Cerebellar cortex (tissue), 1 donor: ENCODE measurements at regions not wholly inside any gene's neighbourhood (a gene's known extent, or its start where the extent isn't known, plus 50 kb on each side); places are given as distances from the start of the nearest gene placed in this dataset.

Experiments
- DNase-seq: peaks from one replicate; pipeline ENCODE4 v3.0.0-alpha.2; 2015; ENCODE audit warnings: low spot score

DNA sequence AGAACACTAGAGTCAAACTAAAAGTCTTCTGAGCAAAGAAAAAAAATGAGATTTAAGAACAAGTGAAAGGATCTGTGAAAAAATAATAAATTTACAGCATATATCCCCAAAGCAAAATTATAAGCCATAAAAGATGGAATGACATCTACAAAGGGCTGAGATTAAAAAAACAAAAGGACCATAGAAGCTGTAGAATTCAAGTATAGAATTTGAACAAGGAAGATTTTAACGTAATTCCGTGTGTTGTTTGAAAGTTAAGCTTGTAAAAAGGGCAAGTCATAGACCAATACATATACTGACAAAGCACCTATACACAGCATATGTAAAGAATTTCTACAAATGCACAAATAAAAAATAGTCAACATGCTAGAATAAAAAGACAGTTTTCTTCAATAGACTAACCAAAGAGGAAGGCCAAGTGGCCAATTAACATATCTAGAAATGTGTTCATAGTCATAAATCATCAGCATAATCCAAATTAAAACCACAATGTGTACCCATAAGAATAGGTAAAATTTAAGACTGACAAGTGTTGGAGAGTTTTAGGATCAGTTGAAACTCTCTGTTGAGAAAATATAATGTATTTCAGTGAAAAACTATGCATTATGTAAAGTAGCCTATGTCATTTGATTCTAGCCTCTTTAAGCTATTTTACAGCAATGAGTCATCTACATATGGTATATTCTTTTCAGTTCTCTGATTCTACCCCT lies 674.9 kb downstream of the OLFM4 start:
- DNase-seq: no peak

DNA sequence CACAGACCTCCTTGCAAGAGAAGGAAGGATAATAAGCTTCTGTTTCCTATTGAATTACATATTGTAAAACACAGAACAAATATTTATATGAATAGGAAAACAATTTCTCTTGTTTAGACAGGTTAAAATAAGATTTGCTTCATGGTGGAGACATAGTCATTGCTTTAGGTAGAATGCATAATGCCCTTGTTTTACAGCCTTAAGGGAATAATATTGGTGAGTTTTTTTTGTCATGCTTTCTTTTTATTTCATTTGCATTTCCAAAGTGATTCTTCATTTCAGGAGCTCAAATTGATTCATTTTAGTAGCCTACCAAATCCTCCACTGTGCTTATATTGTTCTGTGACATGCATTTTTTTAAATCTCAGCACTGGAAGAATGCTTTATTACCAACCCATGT lies 690.7 kb downstream of the OLFM4 start:
- DNase-seq: no peak

DNA sequence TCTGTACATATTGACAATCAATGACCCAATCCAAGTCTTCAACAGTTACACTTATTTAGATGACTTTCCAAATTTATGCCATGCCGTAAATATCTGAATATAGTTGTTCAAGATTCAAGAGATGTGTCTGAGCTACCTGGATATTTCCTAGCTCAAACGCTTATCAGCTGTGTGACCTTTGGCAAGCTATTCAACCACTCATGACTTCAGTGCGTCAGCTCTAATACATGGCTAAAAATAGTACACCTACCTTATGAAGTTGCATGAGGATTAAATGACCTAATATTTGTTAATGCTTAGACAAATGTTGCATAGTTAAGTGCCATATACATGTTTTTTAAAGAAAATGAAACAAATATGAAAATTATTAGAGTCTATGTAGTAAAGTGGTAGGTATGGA lies 704.1 kb downstream of the OLFM4 start:
- no peak for DNase-seq

DNA sequence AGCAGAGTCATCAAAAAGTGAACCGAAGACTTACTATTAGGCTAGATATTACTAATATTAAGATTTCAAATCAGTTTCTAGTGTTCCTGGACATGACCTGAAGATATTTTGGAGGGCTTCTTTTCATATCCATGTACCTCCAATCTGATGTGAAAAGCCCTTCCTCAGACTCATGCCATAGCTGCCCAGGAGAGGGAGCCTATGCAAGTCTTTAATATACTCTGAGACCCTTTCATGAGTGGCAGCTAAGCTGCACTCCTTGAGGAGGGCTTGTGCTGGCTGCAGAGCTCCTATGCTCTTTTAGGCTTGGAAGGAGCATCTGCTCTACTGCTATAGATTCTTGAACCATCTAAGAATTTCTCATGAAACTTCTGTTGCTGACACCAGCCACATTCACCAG lies 715.3 kb downstream of the OLFM4 start:
- DNase-seq: no peak

DNA sequence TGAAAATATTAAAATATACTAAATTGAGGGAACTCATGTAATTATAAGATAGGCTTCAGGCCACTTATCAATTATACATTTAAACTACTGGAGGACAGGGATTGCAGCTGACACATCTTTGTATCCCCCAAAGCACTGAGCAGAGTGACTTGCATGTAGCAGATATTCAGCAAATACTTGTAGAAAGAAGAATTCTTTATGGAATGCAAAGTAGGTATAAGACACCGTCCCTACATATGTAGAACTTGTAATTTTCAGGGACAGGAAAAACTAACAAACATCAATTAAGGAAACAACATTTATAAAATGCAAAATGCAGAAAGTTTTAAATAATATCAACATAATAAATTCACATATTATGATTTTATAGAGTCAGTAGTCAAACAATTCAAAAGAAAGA lies 719.2 kb downstream of the OLFM4 start:
- DNase-seq: no peak

DNA sequence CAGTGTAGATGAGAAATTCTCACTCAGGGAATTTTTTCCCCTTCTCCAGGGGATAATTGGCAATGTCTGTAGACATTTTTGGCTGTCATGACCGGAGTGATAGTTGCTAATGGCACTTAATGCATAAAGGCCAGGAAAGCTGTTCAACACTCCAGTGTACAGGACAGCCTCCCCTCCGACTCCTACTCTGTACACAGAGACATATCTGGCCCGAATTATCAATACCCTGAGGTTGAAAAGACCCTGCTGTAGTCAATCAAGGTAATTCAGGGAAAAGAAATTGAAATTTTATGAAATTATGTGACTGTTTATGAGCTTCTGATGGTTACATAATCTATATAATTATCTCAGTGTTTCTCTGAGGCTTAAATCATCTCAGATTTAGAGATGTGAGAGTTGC lies 720.7 kb downstream of the OLFM4 start:
- DNase-seq: no peak

DNA sequence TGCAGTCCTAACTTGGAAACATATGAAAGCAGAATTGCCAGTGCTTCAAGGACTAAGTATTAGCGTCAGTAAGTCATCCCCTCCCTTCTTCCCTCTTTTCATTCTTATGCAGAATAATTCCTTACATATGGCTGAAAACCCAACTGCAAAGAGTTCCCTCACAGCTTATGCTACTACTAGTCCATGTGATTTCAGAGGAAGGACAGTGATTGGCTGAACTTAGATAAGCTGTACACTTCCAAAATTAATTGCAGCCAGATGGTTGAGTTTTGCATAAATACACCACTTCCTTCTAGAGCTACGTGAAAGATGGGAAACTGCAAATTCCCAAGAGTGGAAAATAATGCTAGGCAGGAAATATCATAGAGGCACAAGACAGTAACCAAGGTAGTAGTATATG lies 730.4 kb downstream of the OLFM4 start:
- no peak for DNase-seq

DNA sequence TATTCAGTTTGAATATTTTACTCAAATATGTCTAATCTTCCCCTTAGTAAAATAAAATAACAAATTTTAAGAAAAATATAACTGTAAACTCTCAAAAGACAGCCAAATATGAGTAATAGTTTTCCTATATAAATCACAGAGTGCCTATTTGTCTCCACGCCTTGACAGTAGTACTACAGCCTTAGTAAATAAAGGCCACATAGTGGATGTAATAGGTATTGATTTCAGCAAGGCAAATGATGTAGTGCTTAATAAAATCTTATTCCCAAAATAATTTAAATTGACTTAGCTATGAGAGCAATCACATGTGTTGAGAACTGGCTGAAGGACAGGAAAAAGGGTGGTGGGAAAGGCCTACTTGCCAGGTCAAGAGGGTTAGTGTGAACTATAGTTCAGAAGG lies 747.2 kb downstream of the OLFM4 start:
- no peak for DNase-seq

DNA sequence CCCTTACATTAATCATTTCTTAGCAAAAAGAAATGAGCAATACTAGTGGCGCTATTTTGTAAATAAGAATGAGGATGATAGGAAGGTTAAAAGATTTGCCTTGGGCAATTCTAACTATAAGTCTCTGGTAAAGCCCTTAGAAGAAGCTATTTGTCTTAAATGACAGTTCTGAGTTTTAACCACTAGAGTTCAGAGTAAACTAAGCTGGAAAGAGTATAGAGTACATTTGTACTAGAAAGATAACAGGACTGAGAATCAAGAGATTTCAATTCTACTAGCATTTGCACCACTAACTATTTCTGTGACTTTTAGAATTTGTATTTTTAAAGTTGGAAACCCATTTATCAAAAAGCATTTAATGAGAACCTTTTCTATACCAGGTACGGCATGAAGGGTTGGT lies 750.3 kb downstream of the OLFM4 start:
- peak; percentile 14 for DNase-seq

DNA sequence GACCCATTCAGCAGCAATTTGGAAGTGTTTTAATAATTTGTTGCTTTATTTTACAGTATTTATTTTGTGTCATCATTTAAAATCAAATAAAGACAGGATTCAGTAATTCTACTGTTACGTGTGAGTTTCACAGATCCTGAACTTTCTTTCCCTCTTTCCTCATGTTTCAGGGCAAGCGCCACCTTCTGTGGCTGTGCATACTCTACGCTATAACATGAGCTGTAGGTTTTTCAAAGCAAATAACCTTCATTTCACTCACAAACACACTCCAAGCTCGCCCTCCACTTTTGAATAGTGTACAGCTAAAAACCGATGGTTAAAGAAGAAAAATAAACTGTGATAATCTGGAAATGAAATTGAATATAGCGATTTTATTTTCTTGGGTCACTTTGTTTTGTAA lies 753.3 kb downstream of the OLFM4 start:
- no peak for DNase-seq

DNA sequence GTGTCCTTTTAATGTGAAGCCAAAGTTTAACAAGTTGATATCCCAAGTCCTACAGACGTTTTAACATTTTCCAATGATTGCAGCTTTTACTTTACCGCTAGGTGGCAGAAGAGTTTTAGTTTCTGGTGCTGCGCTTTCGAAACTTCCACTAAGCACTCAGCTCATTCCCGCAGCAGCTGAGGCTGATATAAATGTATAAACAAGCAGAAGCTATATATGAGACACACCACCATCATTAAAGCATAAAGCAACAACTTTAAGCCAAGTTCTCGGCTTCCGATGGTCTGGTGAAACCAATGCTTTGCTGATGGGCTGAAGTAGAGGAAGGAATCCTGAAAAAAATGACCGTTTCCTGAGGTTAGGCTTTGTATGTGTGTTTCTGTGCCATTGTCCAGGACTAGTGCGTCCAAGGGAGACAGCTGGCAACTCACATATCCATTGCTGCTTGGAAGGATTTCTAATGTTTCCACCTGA lies 753.9 kb downstream of the OLFM4 start:
- DNase-seq: peak; percentile 92

DNA sequence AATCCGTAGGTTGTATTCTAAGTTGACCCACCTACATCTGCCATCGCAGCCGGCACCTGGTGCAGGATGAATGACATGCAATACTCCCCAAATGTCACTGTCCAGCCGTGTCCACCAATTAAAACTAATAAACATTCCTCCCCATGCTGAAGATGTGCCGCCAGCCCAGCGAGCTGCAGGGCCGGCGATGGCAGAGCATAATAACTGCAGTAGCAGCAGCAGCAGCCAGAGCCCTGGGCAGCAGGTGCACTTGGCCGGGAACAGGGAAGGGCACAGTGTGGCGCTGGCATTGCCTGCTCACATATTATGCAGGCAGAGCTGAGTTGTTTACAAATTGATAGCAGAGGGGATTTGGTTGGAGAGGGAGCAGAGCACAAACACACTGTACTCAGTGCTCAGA lies 754.9 kb downstream of the OLFM4 start:
- DNase-seq: peak; percentile 92

DNA sequence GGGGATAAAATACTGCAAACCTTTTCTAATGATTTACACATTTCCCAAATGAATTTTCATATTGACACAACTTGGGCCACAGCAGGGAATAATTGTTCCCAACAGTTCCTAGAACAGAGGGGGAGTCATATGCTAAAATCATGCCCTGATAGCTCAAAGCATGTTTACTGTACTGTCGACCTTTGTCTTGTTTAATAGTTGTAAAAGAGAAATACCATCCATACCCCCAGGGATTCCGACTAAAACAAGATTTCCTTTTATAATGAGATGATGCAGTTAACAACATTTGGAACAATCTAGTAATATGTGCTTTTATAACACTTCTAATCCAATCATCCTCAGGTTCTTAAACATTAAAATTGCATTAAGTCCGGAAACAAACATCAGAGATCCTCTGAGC lies 759.7 kb downstream of the OLFM4 start:
- no peak for DNase-seq

DNA sequence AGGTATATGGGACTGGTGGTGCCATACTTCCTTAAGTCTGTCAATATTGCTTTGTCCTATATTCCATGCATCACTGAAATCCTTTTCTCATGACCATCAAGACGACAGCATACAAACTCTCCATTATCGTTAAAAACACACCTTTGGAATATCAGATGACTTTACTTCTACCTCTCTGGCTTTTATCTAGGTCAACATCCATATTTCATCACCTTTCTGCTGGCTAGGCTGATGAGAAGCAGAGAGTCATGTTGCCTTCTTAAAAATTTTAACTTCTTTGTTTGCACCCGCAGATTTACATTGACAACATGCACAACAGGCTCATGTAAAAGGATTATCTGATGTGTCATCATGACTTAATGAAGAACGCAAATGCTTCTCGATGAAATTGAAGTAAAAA lies 771.4 kb downstream of the OLFM4 start:
- DNase-seq: no peak

DNA sequence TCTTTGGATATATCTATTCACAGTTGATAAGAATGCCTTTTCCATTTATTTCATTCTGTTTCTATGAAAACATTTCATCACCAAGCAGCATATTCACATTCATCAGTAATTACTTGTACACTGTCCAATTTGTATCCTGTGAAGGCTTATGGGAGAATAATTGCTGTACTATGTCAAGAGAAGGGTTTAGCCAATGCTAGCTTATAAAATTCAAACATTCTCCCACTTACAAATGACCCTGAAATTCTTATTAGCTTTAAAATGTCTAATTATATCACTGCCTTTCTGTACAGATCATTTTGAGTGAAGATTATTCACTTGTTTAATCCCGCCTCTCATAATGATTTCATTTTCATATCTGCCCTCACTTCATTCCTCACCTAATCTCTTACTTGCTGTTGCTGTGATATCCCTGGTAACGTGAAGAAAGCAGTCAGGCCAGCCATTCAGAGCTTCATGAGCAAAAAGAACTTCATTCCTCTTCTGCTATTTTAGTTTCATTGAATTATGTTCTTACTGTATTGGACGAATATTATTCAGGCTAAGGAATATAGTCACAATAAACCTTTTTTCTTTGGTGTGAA lies 778.7 kb downstream of the OLFM4 start:
- DNase-seq: no peak

DNA sequence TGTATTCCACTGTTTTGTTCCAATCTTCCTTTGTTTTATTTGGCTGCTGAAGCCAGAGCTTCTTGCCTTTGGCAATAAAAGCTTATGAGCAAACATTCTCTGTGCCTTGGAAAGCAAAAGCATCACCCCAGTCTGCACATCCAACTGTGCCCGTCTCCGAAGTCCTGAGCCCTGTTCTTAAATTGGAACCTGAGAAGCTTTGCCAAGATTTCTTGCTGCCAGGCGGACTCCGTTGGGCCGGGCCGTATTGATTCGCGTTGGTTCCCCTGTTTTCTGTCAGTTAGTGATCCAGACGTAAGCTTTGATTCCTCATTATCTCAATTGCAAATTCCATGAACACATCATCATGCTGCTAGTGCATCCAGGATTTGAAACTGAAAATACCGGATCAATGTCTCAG lies 793.0 kb downstream of the OLFM4 start:
- DNase-seq: peak; percentile 75

DNA sequence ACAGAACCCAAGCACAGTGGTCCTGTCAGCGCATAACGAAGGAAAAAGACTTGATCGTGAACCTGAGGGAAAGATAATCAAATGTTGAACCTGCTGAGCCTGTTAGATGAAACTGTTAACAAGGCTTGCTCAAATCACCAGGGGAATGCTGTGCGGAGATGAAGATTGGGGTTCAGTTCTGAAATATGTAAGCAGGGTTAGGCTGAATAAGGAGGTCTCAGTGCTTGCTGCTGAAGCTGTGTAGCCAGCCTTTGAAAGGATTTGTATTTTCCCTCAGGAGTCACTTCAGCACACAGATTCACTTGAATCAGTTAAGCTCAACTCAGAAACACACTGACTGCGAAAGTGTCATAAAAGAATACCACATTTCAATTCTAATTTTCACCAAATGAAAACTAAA lies 793.5 kb downstream of the OLFM4 start:
- DNase-seq: peak; percentile 50

DNA sequence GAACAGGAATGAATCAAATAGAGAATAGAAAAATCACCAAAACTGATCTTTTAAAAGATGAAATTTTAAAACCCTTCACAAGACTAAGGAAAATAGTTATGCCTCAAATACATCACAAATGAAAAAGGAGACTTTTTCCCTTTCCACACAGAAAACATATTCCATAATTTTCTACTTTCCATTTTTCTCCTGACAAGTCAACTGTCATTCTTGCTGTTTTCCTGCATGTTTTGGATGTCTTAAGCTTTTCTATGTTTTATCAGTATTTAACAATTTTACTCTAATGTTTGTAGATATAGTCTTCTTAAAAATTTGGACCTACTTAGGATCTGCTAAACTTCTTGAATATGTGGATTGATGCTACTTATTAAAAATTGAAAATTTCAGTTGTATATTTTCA lies 810.8 kb downstream of the OLFM4 start:
- DNase-seq: no peak

DNA sequence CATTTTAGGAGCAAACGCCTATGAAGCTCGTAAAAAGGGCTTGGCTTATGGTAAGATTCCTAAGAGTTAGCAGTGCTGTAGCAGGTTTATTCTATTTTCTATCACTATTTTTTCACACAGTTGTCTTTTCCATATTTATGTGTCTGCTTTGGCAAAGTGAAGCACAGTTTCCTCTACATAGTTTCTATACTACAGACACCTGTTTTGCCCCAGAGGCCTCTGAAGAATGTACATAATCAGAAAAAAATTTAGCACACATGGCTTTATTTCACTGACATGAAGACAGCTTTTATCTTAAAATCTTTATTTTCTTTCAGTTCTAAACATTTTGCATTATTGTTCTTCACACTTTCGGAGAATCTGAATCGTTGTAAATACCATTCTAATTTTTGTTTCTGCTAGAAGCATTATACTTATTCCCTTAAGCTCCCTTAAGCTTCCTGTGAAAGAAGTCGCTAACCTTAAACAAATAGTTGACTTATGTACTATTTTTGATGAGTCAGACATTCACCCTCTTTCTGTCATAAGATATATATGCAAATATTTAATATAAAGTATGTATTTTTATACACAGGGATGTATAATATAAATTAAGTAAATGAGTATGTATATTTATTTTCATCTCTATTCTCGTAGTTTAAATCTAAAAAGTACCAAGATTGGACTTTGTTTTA lies 816.0 kb downstream of the OLFM4 start:
- DNase-seq: no peak

DNA sequence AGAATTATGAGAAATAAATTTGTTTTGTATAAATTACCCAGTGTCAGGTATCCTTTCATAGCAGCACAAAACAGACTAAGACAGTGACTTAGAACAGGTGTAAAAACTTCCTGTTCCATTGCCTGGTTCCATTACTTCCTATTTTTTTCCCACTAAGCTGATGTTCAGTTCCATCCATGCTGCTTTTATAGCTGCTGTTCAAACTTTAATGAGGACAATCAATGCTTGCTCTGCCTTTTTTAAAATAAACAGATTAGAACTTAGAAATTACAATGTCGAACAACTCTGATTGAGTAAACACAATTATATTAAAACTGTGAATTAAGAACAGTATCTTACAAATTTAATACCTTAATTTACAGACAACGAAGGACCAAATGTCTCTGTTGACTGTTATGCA lies 818.9 kb downstream of the OLFM4 start:
- no peak for DNase-seq

DNA sequence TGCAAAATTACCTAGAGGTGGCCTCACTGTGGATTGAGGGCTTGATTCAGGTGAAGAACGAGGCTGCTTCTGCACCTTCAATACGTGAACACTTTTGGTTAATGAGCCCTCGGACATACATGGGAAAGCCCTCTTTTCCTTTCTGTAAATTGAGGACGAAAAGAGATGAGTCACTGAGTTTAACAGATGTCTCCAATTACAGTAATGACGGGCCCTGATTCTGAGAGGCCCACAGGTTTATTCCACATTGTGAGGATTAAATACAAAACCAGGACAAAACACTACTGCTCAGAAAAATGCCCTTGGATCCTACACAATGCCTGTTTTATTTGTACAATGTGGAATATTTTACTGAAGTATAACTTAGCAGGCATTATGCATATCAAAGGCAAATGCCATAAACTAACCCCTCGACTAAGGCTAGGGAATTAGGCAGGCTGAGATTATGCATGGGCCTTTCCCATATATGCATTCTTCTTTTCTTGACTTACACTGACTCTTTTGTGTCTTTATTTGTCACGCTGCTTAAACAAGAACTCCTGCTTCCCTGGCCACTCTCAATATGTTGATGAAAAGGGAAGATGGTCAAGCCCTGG lies 819.9 kb downstream of the OLFM4 start:
- no peak for DNase-seq

DNA sequence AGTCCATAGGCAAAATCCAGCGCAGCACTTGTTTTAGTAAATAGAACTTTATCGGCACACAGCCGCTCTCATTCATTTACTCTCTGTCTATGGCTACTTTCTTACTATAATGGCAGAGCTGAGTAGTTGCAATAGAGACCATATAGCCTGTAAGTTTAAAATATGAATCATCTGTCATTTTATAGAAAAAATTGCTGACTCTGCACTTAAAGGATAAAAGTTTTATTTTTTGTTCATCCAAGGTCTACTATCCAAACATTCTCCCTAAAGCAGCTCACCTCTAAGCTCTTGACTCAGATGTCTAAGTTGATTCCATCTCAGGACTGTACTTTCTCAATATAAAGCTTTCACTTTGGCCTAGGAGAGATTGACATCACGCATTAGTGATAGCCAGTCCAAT lies 825.7 kb downstream of the OLFM4 start:
- no peak for DNase-seq

DNA sequence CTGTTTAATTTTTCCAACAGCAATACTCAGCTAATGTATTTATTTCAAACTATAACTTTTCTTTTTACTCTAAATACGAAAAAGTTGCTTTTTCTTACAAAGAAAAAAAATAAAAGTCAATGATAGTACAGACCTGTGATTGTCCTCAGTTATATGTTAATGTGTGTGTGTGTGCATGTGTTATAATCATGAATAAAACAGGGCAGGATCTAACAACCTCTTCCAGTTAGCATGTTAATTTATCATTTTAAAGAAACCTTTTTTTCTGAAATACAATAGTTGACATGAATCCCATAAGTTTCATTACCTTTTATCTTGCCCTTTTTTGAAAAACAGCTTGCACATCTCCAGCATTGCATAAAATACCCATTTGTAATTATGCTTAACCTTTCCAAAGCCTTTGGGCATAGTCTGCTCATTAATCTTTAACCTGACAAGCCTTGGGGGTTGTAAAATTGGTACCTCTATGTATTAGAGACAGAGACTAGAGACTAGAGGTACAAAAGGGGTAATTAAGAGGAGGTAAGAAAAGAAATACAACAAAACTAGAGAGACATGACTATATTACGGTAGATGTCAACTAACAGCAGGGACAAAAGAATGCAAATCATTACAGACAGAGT lies 828.1 kb downstream of the OLFM4 start:
- DNase-seq: no peak
